ENCODE measurements at regions not wholly inside any gene's neighbourhood (a gene's known extent, or its start where the extent isn't known, plus 50 kb on each side); places are given as distances from the start of the nearest gene placed in this dataset.

- H3K27ac ChIP-seq (ENCODE audit: low read depth, low read length) = no peak overlapping the region
- ChIA-PET POLR2A (no interaction called here), CTCF (no interaction called here)
- H3K4me3 ChIP-seq (ENCODE audit: low read depth, low read length) = no peak overlapping the region
- H3K27me3 ChIP-seq (ENCODE audit: control insufficient read depth, insufficient read depth, low read length) = no peaks in the 10 kb centered on the region
- TF ChIP-seq CTCF (IDR thresholded peaks at IDR 0.05; ENCODE audit: low read depth, low read length) = no peak
- DNase-seq (ENCODE audit: low read depth, low spot score) = no peak
- H3K9me3 ChIP-seq (ENCODE audit: control insufficient read depth, insufficient read depth, low read length) = no peaks in the 10 kb centered on the region
Observed at GRCh38 chr2:175861958-175862357, 140.1 kb downstream of the LNPK start.

- H3K27ac ChIP-seq (ENCODE audit: low read depth, low read length) = no peak overlapping the region
Observed at GRCh38 chr2:175855794-175856453, 146.1 kb downstream of the LNPK start.

GRCh38 chr2:175855236-175855635 is 146.8 kb downstream of the LNPK start:
- ChIA-PET POLR2A (interaction anchor here (0.6 kb wide), 1 partner anchor 122 kb away, joined by 3 read pairs; no protein-coding TSS in a partner anchor), CTCF (no interaction called here)
- H3K27ac ChIP-seq (ENCODE audit: low read depth, low read length) = no peak overlapping the region
- no peak for DNase-seq (ENCODE audit: low read depth, low spot score)
- TF ChIP-seq CTCF (IDR thresholded peaks at IDR 0.05; ENCODE audit: low read depth, low read length) = no peak
- no peak overlapping the region for H3K4me3 ChIP-seq (ENCODE audit: low read depth, low read length)
- no peaks in the 10 kb centered on the region for H3K27me3 ChIP-seq (ENCODE audit: control insufficient read depth, insufficient read depth, low read length)
- H3K9me3 ChIP-seq (ENCODE audit: control insufficient read depth, insufficient read depth, low read length) = no peaks in the 10 kb centered on the region

More at GRCh38 chr2:175855794-175856453, 146.1 kb downstream of the LNPK start:
- ChIA-PET CTCF (no interaction called here), POLR2A (no interaction called here)
- Histone ChIP-seq H3K27me3 (ENCODE audit: control insufficient read depth, insufficient read depth, low read length) (no peaks in the 10 kb centered on the region), H3K4me3 (ENCODE audit: low read depth, low read length) (no peak overlapping the region), H3K9me3 (ENCODE audit: control insufficient read depth, insufficient read depth, low read length) (no peaks in the 10 kb centered on the region)
- no peak for DNase-seq (ENCODE audit: low read depth, low spot score)
- no peak for TF ChIP-seq CTCF (IDR thresholded peaks at IDR 0.05; ENCODE audit: low read depth, low read length)

GRCh38 chr2:175854665-175855064 is 147.4 kb downstream of the LNPK start:
- H3K4me3 ChIP-seq (ENCODE audit: low read depth, low read length) = no peak overlapping the region
- DNase-seq (ENCODE audit: low read depth, low spot score) = no peak
- TF ChIP-seq CTCF (IDR thresholded peaks at IDR 0.05; ENCODE audit: low read depth, low read length) = no peak
- no peaks in the 10 kb centered on the region for H3K27me3 ChIP-seq (ENCODE audit: control insufficient read depth, insufficient read depth, low read length)
- CTCF ChIA-PET = no interaction called here
- no peak overlapping the region for H3K27ac ChIP-seq (ENCODE audit: low read depth, low read length)
- H3K9me3 ChIP-seq (ENCODE audit: control insufficient read depth, insufficient read depth, low read length) = no peaks in the 10 kb centered on the region
- POLR2A ChIA-PET = interaction anchor here (0.7 kb wide), 1 partner anchor 49 kb away, joined by 4 read pairs; no protein-coding TSS in a partner anchor

GRCh38 chr2:175854129-175854528 is 147.9 kb downstream of the LNPK start:
- POLR2A ChIA-PET = interaction anchor here (0.7 kb wide), 1 partner anchor 49 kb away, joined by 4 read pairs; no protein-coding TSS in a partner anchor
- CTCF ChIA-PET = no interaction called here
- Histone ChIP-seq H3K27me3 (ENCODE audit: control insufficient read depth, insufficient read depth, low read length) (no peaks in the 10 kb centered on the region), H3K9me3 (ENCODE audit: control insufficient read depth, insufficient read depth, low read length) (no peaks in the 10 kb centered on the region), H3K27ac (ENCODE audit: low read depth, low read length) (no peak overlapping the region), H3K4me3 (ENCODE audit: low read depth, low read length) (no peak overlapping the region)
- no peak for DNase-seq (ENCODE audit: low read depth, low spot score)
- TF ChIP-seq CTCF (IDR thresholded peaks at IDR 0.05; ENCODE audit: low read depth, low read length) = no peak
